ENCODE measurements at regions not wholly inside any gene's neighbourhood (a gene's known extent, or its start where the extent isn't known, plus 50 kb on each side); places are given as distances from the start of the nearest gene placed in this dataset.

- intact Hi-C loops (cut with DNase I) = no loop called here
- H3K4me1 ChIP-seq (replicated peaks) = no peaks in the 10 kb centered on the region
- 45% methylated on average over 3 of the region's 3 CpGs for WGBS
- DNase-seq (ENCODE audit: low spot score) = no peak
- H3K4me3 ChIP-seq = no peak overlapping the region
- no peaks in the 10 kb centered on the region for H3K9me3 ChIP-seq
- no peaks in the 10 kb centered on the region for H3K27me3 ChIP-seq (replicated peaks; ENCODE audit: insufficient read depth)
- TF ChIP-seq POLR2A (IDR thresholded peaks at IDR 0.05) = no peak
- no peak for TF ChIP-seq CTCF (IDR thresholded peaks at IDR 0.05)
- TF ChIP-seq POLR2AphosphoS5 (IDR thresholded peaks at IDR 0.05) = no peak
- H3K27ac ChIP-seq = no peak overlapping the region
- H3K36me3 ChIP-seq = no peaks in the 10 kb centered on the region
These were observed 506.2 kb upstream of the IL12A start for GRCh38 chr3:159482241-159482993.

GRCh38 chr3:159482994-159483367 lies 505.7 kb upstream of the IL12A start:
- WGBS = 46% methylated on average over 5 of the region's 5 CpGs
- Histone ChIP-seq H3K27me3 (replicated peaks; ENCODE audit: insufficient read depth) (no peaks in the 10 kb centered on the region), H3K4me3 (no peak overlapping the region), H3K27ac (no peak overlapping the region), H3K9me3 (no peaks in the 10 kb centered on the region), H3K36me3 (no peaks in the 10 kb centered on the region), H3K4me1 (replicated peaks) (no peaks in the 10 kb centered on the region)
- no peak for DNase-seq (ENCODE audit: low spot score)
- intact Hi-C loops (cut with DNase I) = no loop called here
- TF ChIP-seq POLR2A (IDR thresholded peaks at IDR 0.05) (no peak), CTCF (IDR thresholded peaks at IDR 0.05) (no peak), POLR2AphosphoS5 (IDR thresholded peaks at IDR 0.05) (no peak)

GRCh38 chr3:159486580-159486979 lies 502.1 kb upstream of the IL12A start:
- no peaks in the 10 kb centered on the region for H3K27me3 ChIP-seq (replicated peaks; ENCODE audit: insufficient read depth)
- no peak overlapping the region for H3K27ac ChIP-seq
- DNase-seq (ENCODE audit: low spot score) = no peak
- H3K9me3 ChIP-seq = no peaks in the 10 kb centered on the region
- H3K36me3 ChIP-seq = no peaks in the 10 kb centered on the region
- intact Hi-C loops (cut with DNase I) = no loop called here
- WGBS = 62% methylated on average over 2 of the region's 2 CpGs
- no peak overlapping the region for H3K4me3 ChIP-seq
- TF ChIP-seq CTCF (IDR thresholded peaks at IDR 0.05) (no peak), POLR2A (IDR thresholded peaks at IDR 0.05) (no peak)
- no peaks in the 10 kb centered on the region for H3K4me1 ChIP-seq (replicated peaks)

- TF ChIP-seq CTCF (IDR thresholded peaks at IDR 0.05) (no peak), POLR2A (IDR thresholded peaks at IDR 0.05) (no peak), POLR2AphosphoS5 (IDR thresholded peaks at IDR 0.05) (no peak)
- intact Hi-C loops (cut with DNase I) = no loop called here
- Histone ChIP-seq H3K36me3 (no peaks in the 10 kb centered on the region), H3K4me1 (replicated peaks) (no peaks in the 10 kb centered on the region), H3K9me3 (no peaks in the 10 kb centered on the region), H3K4me3 (no peak overlapping the region), H3K27ac (no peak overlapping the region), H3K27me3 (replicated peaks; ENCODE audit: insufficient read depth) (no peaks in the 10 kb centered on the region)
- 49% methylated on average over 2 of the region's 2 CpGs for WGBS
- no peak for DNase-seq (ENCODE audit: low spot score)
These were observed 501.3 kb upstream of the IL12A start for GRCh38 chr3:159487304-159487703.

GRCh38 chr3:159488602-159489001 lies 500.0 kb upstream of the IL12A start:
- 51% methylated on average over 2 of the region's 2 CpGs for WGBS
- DNase-seq (ENCODE audit: low spot score) = no peak
- Histone ChIP-seq H3K9me3 (no peaks in the 10 kb centered on the region), H3K27ac (no peak overlapping the region), H3K4me1 (replicated peaks) (no peaks in the 10 kb centered on the region), H3K4me3 (no peak overlapping the region), H3K27me3 (replicated peaks; ENCODE audit: insufficient read depth) (no peaks in the 10 kb centered on the region), H3K36me3 (no peaks in the 10 kb centered on the region)
- TF ChIP-seq POLR2AphosphoS5 (IDR thresholded peaks at IDR 0.05) (no peak), CTCF (IDR thresholded peaks at IDR 0.05) (no peak), POLR2A (IDR thresholded peaks at IDR 0.05) (no peak)
- intact Hi-C loops (cut with DNase I) = no loop called here
